ENCODE measurements at regions not wholly inside any gene's neighbourhood (a gene's known extent, or its start where the extent isn't known, plus 50 kb on each side); places are given as distances from the start of the nearest gene placed in this dataset.
"Not testable (repeated sequence)": the region's sequence is repeated elsewhere in the genome, so short reads cannot be mapped to it uniquely, and the experiment has no call there.

DNA sequence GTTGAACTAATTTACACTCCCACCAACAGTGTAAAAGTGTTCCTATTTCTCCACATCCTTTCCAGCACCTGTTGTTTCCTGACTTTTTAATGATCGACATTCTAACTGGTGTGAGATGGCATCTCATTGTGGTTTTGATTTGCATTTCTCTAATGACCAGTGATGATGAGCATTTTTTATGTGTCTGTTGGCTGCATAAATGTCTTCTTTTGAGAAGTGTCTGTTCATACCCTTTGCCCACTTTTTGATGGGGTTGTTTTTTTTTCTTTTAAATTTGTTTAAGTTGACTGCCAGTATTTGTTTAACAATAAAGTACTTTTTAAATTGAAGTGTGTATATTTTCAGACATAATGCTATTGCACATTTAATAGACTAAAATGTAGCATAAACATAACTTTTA lies 95.0 kb upstream of the ZC3H11B start:
- TF ChIP-seq, protein P1, sequence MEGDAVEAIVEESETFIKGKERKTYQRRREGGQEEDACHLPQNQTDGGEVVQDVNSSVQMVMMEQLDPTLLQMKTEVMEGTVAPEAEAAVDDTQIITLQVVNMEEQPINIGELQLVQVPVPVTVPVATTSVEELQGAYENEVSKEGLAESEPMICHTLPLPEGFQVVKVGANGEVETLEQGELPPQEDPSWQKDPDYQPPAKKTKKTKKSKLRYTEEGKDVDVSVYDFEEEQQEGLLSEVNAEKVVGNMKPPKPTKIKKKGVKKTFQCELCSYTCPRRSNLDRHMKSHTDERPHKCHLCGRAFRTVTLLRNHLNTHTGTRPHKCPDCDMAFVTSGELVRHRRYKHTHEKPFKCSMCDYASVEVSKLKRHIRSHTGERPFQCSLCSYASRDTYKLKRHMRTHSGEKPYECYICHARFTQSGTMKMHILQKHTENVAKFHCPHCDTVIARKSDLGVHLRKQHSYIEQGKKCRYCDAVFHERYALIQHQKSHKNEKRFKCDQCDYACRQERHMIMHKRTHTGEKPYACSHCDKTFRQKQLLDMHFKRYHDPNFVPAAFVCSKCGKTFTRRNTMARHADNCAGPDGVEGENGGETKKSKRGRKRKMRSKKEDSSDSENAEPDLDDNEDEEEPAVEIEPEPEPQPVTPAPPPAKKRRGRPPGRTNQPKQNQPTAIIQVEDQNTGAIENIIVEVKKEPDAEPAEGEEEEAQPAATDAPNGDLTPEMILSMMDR (IDR thresholded peaks at IDR 0.05; ENCODE audit: low read depth, low read length, missing input control) = not testable (repeated sequence)
- TF ChIP-seq TAF1 (conservative IDR thresholded peaks at IDR 0.05); GABPA (IDR thresholded peaks at IDR 0.05 in 1 of 2, conservative IDR thresholded peaks at IDR 0.05 in 1 of 2); HNF4G (IDR thresholded peaks at IDR 0.05); NR2F2 (IDR thresholded peaks at IDR 0.05); REST (IDR thresholded peaks at IDR 0.05); ATF3 (IDR thresholded peaks at IDR 0.05); FOXA2 (IDR thresholded peaks at IDR 0.05): not testable (repeated sequence)
- TF ChIP-seq, protein P2, sequence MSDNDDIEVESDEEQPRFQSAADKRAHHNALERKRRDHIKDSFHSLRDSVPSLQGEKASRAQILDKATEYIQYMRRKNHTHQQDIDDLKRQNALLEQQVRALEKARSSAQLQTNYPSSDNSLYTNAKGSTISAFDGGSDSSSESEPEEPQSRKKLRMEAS (IDR thresholded peaks at IDR 0.05) = not testable (repeated sequence)
